Nephron (organoid): ENCODE measurements at regions not wholly inside any gene's neighbourhood (a gene's known extent, or its start where the extent isn't known, plus 50 kb on each side); places are given as distances from the start of the nearest gene placed in this dataset.
A peak's percentile ranks its signal among the peaks of the same experiment; 100 is the strongest.

ENCODE experiments used
- H3K27ac Mint-ChIP-seq, 3 experiments: 2 replicates each; pipeline ENCODE4 v1.8.0; 2020; ENCODE audit warnings: mixed read lengths in 3 of 3, mild to moderate bottlenecking in 2 of 3, moderate library complexity in 1 of 3
- H3K27me3 Mint-ChIP-seq: 2 replicates; pipeline ENCODE4 v1.8.0; 2021; ENCODE audit warnings: low read depth, mild to moderate bottlenecking, moderate library complexity, mixed read lengths
- H3K36me3 Mint-ChIP-seq: 2 replicates; pipeline ENCODE4 v1.8.0; 2020; ENCODE audit warnings: low read depth, mixed read lengths
- H3K4me1 Mint-ChIP-seq: 2 replicates; pipeline ENCODE4 v1.8.0; 2020; ENCODE audit warnings: mixed read lengths
- H3K4me3 Mint-ChIP-seq, 3 experiments: 2 replicates each; pipeline ENCODE4 v1.8.0; 2020; ENCODE audit warnings: mild to moderate bottlenecking in 3 of 3, mixed read lengths in 3 of 3, moderate library complexity in 2 of 3
- H3K9me3 Mint-ChIP-seq: 2 replicates; pipeline ENCODE4 v1.8.0; 2020; ENCODE audit warnings: mixed read lengths
- TF ChIP-seq, protein P1 (sequence below), 3 experiments: fragments of 200-600 bp; sonication (generic); IDR thresholded peaks; one replicate each; pipeline ENCODE4 v1.5.0; 2021; ENCODE audit warnings: antibody characterized with exemption in 3 of 3; ENCODE audit not compliant: unreplicated experiment in 3 of 3

DNA sequence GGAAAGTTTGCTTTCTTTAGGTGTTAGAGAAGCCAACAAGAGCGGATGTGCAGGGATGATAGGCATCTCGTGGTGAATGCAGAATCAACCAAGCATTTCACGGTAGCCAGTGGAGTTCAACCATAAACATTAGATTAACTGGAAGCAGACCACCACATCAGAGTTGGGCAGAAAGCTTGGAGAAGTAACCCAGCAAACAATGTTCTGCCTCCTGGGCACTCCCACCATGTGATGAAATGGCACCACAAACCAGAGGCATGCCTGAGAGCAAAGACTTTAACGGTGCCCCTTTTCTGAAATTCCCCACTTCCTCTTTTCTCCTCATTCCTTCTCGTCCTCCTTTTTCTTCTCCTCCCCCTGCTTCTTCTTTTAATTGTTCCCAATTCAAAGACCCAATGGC, 193.5 kb upstream of the ANKFN1 start:
- H3K9me3 Mint-ChIP-seq = peaks cover 2% of the 10 kb centered on the region

DNA sequence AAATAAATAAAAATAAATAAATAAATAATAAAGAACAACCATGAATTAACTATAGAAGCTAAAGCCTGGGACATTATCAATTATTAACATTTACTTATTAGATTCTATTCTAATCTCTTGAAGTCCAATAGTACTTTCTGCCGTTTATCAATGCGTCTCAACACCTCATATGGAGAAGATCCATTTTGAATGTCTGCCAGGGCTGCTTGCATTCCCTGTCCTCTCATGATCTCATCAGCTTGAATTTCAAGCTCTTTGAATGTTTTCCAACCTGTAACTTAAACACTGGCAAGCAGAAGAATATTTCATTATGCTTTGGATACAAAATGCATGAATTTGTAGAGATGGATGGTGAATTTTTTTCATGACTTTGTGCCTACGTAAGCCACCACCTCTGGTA, 191.9 kb upstream of the ANKFN1 start:
- H3K9me3 Mint-ChIP-seq = no peaks in the 10 kb centered on the region
- H3K36me3 Mint-ChIP-seq = no peaks in the 10 kb centered on the region
- TF ChIP-seq, protein P1, sequence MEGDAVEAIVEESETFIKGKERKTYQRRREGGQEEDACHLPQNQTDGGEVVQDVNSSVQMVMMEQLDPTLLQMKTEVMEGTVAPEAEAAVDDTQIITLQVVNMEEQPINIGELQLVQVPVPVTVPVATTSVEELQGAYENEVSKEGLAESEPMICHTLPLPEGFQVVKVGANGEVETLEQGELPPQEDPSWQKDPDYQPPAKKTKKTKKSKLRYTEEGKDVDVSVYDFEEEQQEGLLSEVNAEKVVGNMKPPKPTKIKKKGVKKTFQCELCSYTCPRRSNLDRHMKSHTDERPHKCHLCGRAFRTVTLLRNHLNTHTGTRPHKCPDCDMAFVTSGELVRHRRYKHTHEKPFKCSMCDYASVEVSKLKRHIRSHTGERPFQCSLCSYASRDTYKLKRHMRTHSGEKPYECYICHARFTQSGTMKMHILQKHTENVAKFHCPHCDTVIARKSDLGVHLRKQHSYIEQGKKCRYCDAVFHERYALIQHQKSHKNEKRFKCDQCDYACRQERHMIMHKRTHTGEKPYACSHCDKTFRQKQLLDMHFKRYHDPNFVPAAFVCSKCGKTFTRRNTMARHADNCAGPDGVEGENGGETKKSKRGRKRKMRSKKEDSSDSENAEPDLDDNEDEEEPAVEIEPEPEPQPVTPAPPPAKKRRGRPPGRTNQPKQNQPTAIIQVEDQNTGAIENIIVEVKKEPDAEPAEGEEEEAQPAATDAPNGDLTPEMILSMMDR (IDR thresholded peaks at IDR 0.05; ENCODE audit: unreplicated experiment in 3 of 3) = no peak
- no peak overlapping the region for H3K4me3 Mint-ChIP-seq
- H3K4me1 Mint-ChIP-seq = peaks cover 32% of the 10 kb centered on the region
- H3K27me3 Mint-ChIP-seq = peaks cover 4% of the 10 kb centered on the region
- H3K27ac Mint-ChIP-seq = peak overlapping the region in 1 of 3 experiments; percentile 53

More for the DNA sequence above, 193.5 kb upstream of the ANKFN1 start:
- no peaks in the 10 kb centered on the region for H3K36me3 Mint-ChIP-seq
- H3K4me1 Mint-ChIP-seq = peaks cover 32% of the 10 kb centered on the region
- TF ChIP-seq, protein P1 (IDR thresholded peaks at IDR 0.05; ENCODE audit: unreplicated experiment in 3 of 3) = no peak
- no peak overlapping the region for H3K27ac Mint-ChIP-seq
- H3K27me3 Mint-ChIP-seq = peaks cover 4% of the 10 kb centered on the region
- no peak overlapping the region for H3K4me3 Mint-ChIP-seq

DNA sequence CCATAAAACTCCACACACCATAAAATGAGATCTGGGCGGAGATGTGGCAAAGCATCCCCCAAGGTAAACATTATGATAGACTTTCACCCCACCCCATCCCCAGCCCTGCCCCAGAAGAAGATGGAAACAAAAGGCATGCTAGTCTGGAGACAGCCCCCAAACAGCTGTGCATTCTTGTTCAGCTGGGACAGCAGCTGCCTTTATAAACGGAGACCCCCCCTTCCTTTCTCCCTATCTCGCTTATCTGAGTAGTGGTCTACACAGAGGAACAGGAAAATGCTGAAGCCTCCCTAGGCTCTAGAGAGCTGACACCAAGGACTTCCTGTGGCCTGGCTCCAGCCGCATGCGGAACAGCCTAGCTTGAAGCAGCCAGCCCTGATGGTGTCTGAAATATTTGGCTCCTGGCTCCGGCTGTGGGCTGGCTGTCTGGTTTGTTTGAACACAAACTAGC, 190.3 kb upstream of the ANKFN1 start:
- Mint-ChIP-seq H3K27ac (peak overlapping the region; percentile 24 to 86 (median 76)), H3K36me3 (no peaks in the 10 kb centered on the region), H3K27me3 (peaks cover 3% of the 10 kb centered on the region), H3K4me1 (peaks cover 32% of the 10 kb centered on the region), H3K9me3 (no peaks in the 10 kb centered on the region), H3K4me3 (peak overlapping the region in 1 of 3 experiments; percentile 19)
- TF ChIP-seq, protein P1 (IDR thresholded peaks at IDR 0.05; ENCODE audit: unreplicated experiment in 3 of 3) = no peak

DNA sequence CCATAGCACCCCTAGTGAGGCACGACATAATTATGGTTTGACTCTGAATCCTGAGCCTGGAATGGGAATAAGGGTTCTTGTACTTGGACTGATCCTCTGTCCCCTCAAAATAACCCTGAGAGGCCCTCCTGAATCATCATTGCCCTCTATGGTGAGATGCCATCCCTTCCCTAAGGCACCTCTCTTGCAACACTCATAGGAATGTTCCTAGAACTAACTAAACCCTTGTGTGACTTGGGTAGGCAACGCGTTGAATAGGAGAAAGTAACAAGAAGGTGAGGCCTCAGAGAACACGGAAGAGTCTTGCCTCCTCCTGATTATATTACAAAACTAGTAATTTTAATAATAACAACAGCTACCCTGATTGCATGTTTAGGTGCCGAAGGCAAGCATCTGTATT, 189.1 kb upstream of the ANKFN1 start:
- no peaks in the 10 kb centered on the region for H3K27me3 Mint-ChIP-seq
- H3K9me3 Mint-ChIP-seq = no peaks in the 10 kb centered on the region
- no peak overlapping the region for H3K27ac Mint-ChIP-seq
- no peaks in the 10 kb centered on the region for H3K36me3 Mint-ChIP-seq
- H3K4me3 Mint-ChIP-seq = no peak overlapping the region
- TF ChIP-seq, protein P1 (IDR thresholded peaks at IDR 0.05; ENCODE audit: unreplicated experiment in 3 of 3) = no peak
- peaks cover 40% of the 10 kb centered on the region for H3K4me1 Mint-ChIP-seq

DNA sequence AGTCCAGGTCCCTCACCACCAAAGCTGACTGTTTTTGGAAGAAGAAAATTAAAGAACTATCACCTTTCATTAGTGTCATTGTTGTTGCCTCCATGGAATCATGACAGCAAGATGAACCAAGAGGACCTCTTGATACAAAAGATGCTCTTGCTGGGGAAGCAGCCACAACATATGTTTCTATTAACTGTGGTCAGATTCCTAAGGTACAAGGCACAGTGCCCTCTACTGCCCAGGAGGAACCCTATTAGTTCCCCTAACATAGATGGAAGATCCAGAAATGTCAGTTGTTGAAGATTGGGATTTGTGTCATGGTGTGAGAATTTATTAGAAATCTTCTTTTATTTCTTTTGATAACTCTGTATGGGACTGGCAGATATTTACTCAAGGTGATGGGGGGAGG, 188.2 kb upstream of the ANKFN1 start:
- H3K36me3 Mint-ChIP-seq = no peaks in the 10 kb centered on the region
- peaks cover 46% of the 10 kb centered on the region for H3K4me1 Mint-ChIP-seq
- no peaks in the 10 kb centered on the region for H3K9me3 Mint-ChIP-seq
- no peaks in the 10 kb centered on the region for H3K27me3 Mint-ChIP-seq
- H3K4me3 Mint-ChIP-seq = no peak overlapping the region
- no peak overlapping the region for H3K27ac Mint-ChIP-seq
- TF ChIP-seq, protein P1 (IDR thresholded peaks at IDR 0.05; ENCODE audit: unreplicated experiment in 3 of 3) = no peak

DNA sequence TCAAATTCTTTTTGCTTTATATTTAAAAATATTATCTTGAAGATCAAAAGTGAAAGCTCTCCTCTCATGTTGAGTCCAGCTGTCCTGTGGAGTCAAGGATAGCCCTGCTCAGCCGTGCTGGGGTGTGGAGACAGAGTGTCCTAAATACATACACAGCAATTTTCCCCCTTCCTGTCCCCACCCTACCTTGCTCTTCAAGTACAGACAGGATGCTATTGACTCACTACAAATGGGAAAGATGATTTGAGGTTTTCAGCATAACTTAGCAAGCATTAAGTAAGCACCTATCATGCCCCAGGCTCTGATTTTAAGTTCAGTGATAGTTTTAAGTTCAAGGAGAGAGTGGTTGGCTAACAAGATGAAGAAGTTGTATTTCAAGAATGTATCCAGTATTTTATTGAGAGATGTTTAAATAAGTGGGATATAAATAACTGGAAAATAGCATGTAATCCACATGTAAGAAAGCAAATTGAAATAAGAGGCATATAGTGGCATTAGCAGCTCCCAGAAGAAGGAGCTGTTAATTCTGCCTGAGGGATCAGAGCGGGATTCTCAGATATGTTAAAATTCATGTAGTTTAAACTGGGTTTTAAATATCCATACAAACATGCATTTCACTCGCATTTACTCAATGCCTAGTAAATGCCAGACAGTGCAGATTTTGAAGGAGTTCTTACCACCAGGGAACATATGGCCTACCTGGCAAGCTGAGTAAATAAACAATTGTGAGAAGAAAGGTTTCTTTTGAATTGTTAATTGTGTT, 183.5 kb upstream of the ANKFN1 start:
- Mint-ChIP-seq H3K27ac (peak overlapping the region; percentile 0 to 54 (median 51)), H3K27me3 (no peaks in the 10 kb centered on the region), H3K36me3 (no peaks in the 10 kb centered on the region), H3K4me3 (no peak overlapping the region), H3K9me3 (no peaks in the 10 kb centered on the region), H3K4me1 (peaks cover 16% of the 10 kb centered on the region)
- TF ChIP-seq, protein P1 (IDR thresholded peaks at IDR 0.05; ENCODE audit: unreplicated experiment in 3 of 3) = no peak
